GM12878 (cell line): ENCODE measurements at regions not wholly inside any gene's neighbourhood (a gene's known extent, or its start where the extent isn't known, plus 50 kb on each side); places are given as distances from the start of the nearest gene placed in this dataset.

Experiments
- ATF7 ChIP-seq: fragments of 450-650 bp; IDR thresholded peaks from 2 replicates; pipeline ENCODE4 v1.6.1; 2016; ENCODE audit warnings: low read depth, mild to moderate bottlenecking
- BCLAF1 ChIP-seq: fragments of 450-650 bp; IDR thresholded peaks from 2 replicates; pipeline ENCODE4 v1.6.1; 2017; ENCODE audit warnings: antibody characterized with exemption, mild to moderate bottlenecking, moderate library complexity
- MYB ChIP-seq: fragments of 150-350 bp; IDR thresholded peaks from 2 replicates; pipeline ENCODE4 v1.6.1; 2014; ENCODE audit warnings: mild to moderate bottlenecking, low read depth, low read length, borderline replicate concordance
- SP1 ChIP-seq: IDR thresholded peaks from one replicate; pipeline ENCODE4 v1.6.1; 2011; ENCODE audit warnings: low read depth, low read length
- TF ChIP-seq, protein P1 (sequence below): IDR thresholded peaks from 2 replicates; pipeline ENCODE4 v1.6.1; 2011; ENCODE audit warnings: low read depth, low read length, improper control_type of control experiment, borderline replicate concordance
- TF ChIP-seq, protein P2 (sequence below): fragments of 450-650 bp; IDR thresholded peaks from 2 replicates; pipeline ENCODE4 v1.6.1; 2018; ENCODE audit warnings: borderline replicate concordance, mild to moderate bottlenecking; ENCODE audit not compliant: partially characterized antibody
- TF ChIP-seq, protein P3 (sequence below): IDR thresholded peaks from 2 replicates; pipeline ENCODE4 v1.6.1; 2011; ENCODE audit warnings: mild to moderate bottlenecking, low read depth, low read length, moderate library complexity; ENCODE audit not compliant: insufficient replicate concordance
- TF ChIP-seq, protein P4 (sequence below): IDR thresholded peaks from 2 replicates; pipeline ENCODE4 v1.6.1; 2011; ENCODE audit warnings: borderline replicate concordance, low read depth, mild to moderate bottlenecking, moderate library complexity, mixed read lengths, low read length; ENCODE audit not compliant: insufficient read depth; ENCODE audit errors: extremely low read length

GRCh38 chr10:120253131-120253530 is 203.9 kb upstream of the PLPP4 start (continued):
- TF ChIP-seq, protein P1, sequence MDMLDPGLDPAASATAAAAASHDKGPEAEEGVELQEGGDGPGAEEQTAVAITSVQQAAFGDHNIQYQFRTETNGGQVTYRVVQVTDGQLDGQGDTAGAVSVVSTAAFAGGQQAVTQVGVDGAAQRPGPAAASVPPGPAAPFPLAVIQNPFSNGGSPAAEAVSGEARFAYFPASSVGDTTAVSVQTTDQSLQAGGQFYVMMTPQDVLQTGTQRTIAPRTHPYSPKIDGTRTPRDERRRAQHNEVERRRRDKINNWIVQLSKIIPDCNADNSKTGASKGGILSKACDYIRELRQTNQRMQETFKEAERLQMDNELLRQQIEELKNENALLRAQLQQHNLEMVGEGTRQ, result no peak
- TF ChIP-seq, protein P2, sequence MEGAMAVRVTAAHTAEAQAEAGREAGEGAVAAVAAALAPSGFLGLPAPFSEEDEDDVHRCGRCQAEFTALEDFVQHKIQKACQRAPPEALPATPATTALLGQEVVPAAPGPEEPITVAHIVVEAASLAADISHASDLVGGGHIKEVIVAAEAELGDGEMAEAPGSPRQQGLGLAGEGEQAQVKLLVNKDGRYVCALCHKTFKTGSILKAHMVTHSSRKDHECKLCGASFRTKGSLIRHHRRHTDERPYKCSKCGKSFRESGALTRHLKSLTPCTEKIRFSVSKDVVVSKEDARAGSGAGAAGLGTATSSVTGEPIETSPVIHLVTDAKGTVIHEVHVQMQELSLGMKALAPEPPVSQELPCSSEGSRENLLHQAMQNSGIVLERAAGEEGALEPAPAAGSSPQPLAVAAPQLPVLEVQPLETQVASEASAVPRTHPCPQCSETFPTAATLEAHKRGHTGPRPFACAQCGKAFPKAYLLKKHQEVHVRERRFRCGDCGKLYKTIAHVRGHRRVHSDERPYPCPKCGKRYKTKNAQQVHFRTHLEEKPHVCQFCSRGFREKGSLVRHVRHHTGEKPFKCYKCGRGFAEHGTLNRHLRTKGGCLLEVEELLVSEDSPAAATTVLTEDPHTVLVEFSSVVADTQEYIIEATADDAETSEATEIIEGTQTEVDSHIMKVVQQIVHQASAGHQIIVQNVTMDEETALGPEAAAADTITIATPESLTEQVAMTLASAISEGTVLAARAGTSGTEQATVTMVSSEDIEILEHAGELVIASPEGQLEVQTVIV, result no peak
- no peak for TF ChIP-seq SP1
- no peak for TF ChIP-seq BCLAF1
- TF ChIP-seq, protein P3, sequence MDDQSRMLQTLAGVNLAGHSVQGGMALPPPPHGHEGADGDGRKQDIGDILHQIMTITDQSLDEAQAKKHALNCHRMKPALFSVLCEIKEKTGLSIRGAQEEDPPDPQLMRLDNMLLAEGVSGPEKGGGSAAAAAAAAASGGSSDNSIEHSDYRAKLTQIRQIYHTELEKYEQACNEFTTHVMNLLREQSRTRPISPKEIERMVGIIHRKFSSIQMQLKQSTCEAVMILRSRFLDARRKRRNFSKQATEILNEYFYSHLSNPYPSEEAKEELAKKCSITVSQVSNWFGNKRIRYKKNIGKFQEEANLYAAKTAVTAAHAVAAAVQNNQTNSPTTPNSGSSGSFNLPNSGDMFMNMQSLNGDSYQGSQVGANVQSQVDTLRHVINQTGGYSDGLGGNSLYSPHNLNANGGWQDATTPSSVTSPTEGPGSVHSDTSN, result no peak
- TF ChIP-seq, protein P4, sequence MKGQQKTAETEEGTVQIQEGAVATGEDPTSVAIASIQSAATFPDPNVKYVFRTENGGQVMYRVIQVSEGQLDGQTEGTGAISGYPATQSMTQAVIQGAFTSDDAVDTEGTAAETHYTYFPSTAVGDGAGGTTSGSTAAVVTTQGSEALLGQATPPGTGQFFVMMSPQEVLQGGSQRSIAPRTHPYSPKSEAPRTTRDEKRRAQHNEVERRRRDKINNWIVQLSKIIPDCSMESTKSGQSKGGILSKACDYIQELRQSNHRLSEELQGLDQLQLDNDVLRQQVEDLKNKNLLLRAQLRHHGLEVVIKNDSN, result no peak
- TF ChIP-seq MYB, result no peak
- TF ChIP-seq ATF7, result no peak
- TF ChIP-seq, all 136 proteins: peak for 0
